Lung (tissue), 11 donors: ENCODE measurements at regions not wholly inside any gene's neighbourhood (a gene's known extent, or its start where the extent isn't known, plus 50 kb on each side); places are given as distances from the start of the nearest gene placed in this dataset.

ENCODE experiments used
- ATAC-seq: fragments of 200-7000 bp; cut with Tn5 transposase; one replicate; pipeline ENCODE4 v1.9.1; 2020; ENCODE audit warnings: moderate number of reproducible peaks; ENCODE audit not compliant: insufficient read depth, low FRiP score
- DNase-seq, 3 donors: peaks; one replicate each; pipeline ENCODE4 v3.0.0-alpha.2; 2013 to 2017
- H3K27ac ChIP-seq, 2 donors: one replicate each; pipeline ENCODE4 v1.5.1; 2013; ENCODE audit warnings: mild to moderate bottlenecking in 2 of 2, moderate library complexity in 2 of 2, control low read depth in 1 of 2, inconsistent platforms in 1 of 2, low read depth in 1 of 2, low read length in 1 of 2
- H3K27me3 ChIP-seq, 3 donors: one replicate each; pipeline ENCODE4 v1.5.1; 2013; ENCODE audit warnings: low read length in 2 of 3; ENCODE audit not compliant: control insufficient read depth in 3 of 3, insufficient read depth in 3 of 3
- H3K36me3 ChIP-seq, 4 donors: one replicate each; pipeline ENCODE4 v1.5.1; 2013; ENCODE audit warnings: low read length in 4 of 4, mild to moderate bottlenecking in 1 of 4, moderate library complexity in 1 of 4; ENCODE audit not compliant: control insufficient read depth in 4 of 4, insufficient read depth in 4 of 4
- H3K4me1 ChIP-seq, 5 donors: one replicate each; pipeline ENCODE4 v1.5.1; 2013; ENCODE audit warnings: low read length in 5 of 5, mild to moderate bottlenecking in 2 of 5, moderate library complexity in 1 of 5; ENCODE audit not compliant: control insufficient read depth in 5 of 5, insufficient read depth in 5 of 5
- H3K4me3 ChIP-seq: one replicate; pipeline ENCODE4 v1.5.1; 2013; ENCODE audit warnings: mild to moderate bottlenecking, control low read depth, moderate library complexity
- H3K9ac ChIP-seq, 2 donors: one replicate each; pipeline ENCODE4 v1.5.1; 2013; ENCODE audit warnings: low read length in 2 of 2, control low read depth in 1 of 2; ENCODE audit not compliant: insufficient read depth in 1 of 2
- H3K9me3 ChIP-seq, 4 donors: one replicate each; pipeline ENCODE4 v1.5.1; 2013; ENCODE audit warnings: low read length in 3 of 4, mild to moderate bottlenecking in 1 of 4, moderate library complexity in 1 of 4; ENCODE audit not compliant: control insufficient read depth in 4 of 4, insufficient read depth in 3 of 4
- WGBS, 2 donors: extraction: QIAGEN DNeasy Blood & Tissue Kit; methylation state at CpG; one replicate each; pipeline ENCODE4 v1.1.7; 2013; 5-methylcytosine and 5-hydroxymethylcytosine counted together
- TF ChIP-seq, protein P1 (sequence below): IDR thresholded peaks from 2 replicates; pipeline ENCODE4 v1.5.1; 2012; ENCODE audit warnings: mild to moderate bottlenecking; ENCODE audit errors: control extremely low read depth, extremely low read depth
- donor health status: control.
- donor health status: control.
- donor health status: Bipolar disorder and iron deficiency.
- donor health status: healthy.
- donor health status: DM: yes; HTN: yes; CAD: no.

DNA sequence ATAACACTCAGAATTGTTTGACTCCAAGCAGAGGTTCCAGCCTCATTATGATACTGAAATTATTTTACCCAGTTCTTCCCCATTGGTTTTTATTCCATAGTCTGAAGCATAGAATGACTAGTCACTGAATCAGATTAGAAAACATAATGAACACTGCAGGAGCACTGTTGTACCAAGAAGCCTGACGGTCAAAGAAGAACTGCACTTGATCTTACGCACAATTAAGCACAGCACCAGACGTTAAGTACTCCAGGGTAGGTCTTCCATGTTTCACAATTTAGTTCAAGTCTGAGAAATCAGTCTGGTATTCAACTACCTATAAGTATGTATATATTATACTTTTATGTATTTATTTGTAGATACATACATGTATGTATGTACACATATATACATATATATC lies 973.5 kb upstream of the SPRY2 start:
- Histone ChIP-seq H3K4me3 (no peak overlapping the region), H3K4me1 (no peaks in the 10 kb centered on the region), H3K9me3 (peaks cover 0 to 3% (median under 1%) of the 10 kb centered on the region in 4 donors), H3K27ac (no peak overlapping the region), H3K36me3 (no peaks in the 10 kb centered on the region), H3K27me3 (no peaks in the 10 kb centered on the region), H3K9ac (no peak overlapping the region)
- no peak for ATAC-seq
- WGBS, 2 donors: 83 to 88% methylated on average over 3 of the region's 3 CpGs
- TF ChIP-seq, protein P1, sequence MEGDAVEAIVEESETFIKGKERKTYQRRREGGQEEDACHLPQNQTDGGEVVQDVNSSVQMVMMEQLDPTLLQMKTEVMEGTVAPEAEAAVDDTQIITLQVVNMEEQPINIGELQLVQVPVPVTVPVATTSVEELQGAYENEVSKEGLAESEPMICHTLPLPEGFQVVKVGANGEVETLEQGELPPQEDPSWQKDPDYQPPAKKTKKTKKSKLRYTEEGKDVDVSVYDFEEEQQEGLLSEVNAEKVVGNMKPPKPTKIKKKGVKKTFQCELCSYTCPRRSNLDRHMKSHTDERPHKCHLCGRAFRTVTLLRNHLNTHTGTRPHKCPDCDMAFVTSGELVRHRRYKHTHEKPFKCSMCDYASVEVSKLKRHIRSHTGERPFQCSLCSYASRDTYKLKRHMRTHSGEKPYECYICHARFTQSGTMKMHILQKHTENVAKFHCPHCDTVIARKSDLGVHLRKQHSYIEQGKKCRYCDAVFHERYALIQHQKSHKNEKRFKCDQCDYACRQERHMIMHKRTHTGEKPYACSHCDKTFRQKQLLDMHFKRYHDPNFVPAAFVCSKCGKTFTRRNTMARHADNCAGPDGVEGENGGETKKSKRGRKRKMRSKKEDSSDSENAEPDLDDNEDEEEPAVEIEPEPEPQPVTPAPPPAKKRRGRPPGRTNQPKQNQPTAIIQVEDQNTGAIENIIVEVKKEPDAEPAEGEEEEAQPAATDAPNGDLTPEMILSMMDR: no peak
- DNase-seq: no peak

DNA sequence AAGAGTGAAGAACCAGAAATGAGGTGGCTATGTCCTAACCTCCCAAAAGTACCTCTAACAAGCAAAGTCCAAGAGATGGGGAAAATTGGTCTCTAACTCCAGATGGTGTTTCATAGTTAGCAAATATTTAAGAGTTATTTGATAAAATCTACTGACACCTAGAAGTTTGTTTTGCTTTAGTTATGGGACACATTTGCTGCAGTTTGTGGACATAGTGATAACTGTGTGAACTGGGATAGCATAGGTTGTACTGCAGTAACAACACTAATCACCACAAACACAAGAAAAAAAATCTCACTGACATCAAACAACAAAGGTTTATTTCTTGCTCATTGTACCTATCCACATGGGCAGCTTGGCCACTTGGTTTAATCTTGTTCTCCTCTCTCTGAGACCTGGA lies 965.0 kb upstream of the SPRY2 start:
- no peak for ATAC-seq
- DNase-seq: no peak
- Histone ChIP-seq H3K27me3 (no peaks in the 10 kb centered on the region), H3K27ac (no peak overlapping the region), H3K9me3 (no peaks in the 10 kb centered on the region), H3K9ac (no peak overlapping the region), H3K36me3 (no peaks in the 10 kb centered on the region), H3K4me1 (no peaks in the 10 kb centered on the region), H3K4me3 (no peak overlapping the region)
- TF ChIP-seq, protein P1: no peak

DNA sequence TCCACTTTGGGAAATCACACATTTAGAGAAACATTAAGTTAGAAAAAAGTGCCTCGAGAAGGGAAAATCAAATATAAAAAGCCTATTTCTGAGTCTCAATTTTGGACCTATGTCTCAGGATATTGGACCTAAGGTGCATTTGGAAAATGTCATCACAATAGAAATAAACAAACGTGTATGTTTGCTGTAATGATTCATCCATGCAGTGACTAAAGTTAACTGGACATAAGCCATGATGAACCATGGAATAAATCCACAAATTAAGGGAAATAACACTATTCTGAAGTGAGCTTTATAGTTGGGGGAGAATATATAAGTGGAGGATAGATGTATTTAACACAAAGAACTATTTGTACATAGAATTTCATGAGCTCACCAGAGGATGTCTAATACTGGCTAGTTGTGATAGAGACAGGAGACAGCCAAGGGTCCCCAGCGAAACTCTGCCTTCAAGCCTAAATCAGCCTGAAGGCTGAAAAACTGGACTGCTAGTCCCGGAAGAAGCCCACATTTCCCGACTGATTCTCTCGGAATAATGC lies 963.3 kb upstream of the SPRY2 start:
- ATAC-seq: no peak
- Histone ChIP-seq H3K4me1 (no peaks in the 10 kb centered on the region), H3K9me3 (no peaks in the 10 kb centered on the region), H3K4me3 (no peak overlapping the region), H3K27me3 (no peaks in the 10 kb centered on the region), H3K27ac (no peak overlapping the region), H3K9ac (no peak overlapping the region), H3K36me3 (no peaks in the 10 kb centered on the region)
- WGBS, 2 donors: 83 to 85% methylated on average over 6 of the region's 6 CpGs
- TF ChIP-seq, protein P1: no peak
- DNase-seq: no peak

DNA sequence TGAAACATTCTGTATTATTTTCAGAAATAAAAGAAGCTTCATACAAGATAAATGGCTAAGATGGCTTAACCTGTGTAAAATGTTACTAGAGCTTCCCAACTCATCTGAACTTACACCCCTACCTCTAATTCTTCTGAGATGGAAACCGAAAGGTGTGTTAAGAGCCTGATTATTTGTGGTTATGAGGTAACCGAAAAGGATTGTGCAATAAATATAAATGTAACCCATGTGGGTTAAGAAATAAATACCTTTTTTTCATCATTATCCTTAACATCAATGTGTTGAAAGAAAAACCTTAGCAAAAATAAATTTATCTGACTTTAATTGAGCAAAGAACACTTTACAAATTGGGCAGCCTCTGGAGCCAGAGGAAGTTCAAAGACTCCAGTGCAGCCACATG lies 961.8 kb upstream of the SPRY2 start:
- DNase-seq: no peak
- TF ChIP-seq, protein P1: no peak
- WGBS, 2 donors: 80 to 84% methylated on average over 2 of the region's 2 CpGs
- no peak overlapping the region for H3K27ac ChIP-seq
- no peaks in the 10 kb centered on the region for H3K36me3 ChIP-seq
- no peak overlapping the region for H3K4me3 ChIP-seq
- no peaks in the 10 kb centered on the region for H3K27me3 ChIP-seq
- H3K9me3 ChIP-seq: no peaks in the 10 kb centered on the region
- no peak overlapping the region for H3K9ac ChIP-seq
- no peak for ATAC-seq
- H3K4me1 ChIP-seq: no peaks in the 10 kb centered on the region
